Activated T-helper 17 cell treated with anti-CD3 and anti-CD28 coated beads, Interleukin-2, amount 50 U/mL, for 72 hours (primary cell): ENCODE measurements at regions not wholly inside any gene's neighbourhood (a gene's known extent, or its start where the extent isn't known, plus 50 kb on each side); places are given as distances from the start of the nearest gene placed in this dataset.

Experiments
- ATAC-seq: fragments of 150-1000 bp; cut with Tn5 transposase; replicated peaks from 2 replicates; pipeline ENCODE4 v1.10.0; 2021; ENCODE audit warnings: mild to moderate bottlenecking, moderate library complexity
- H3K27ac Mint-ChIP-seq: one replicate; pipeline ENCODE4 v1.8.0; 2022; ENCODE audit warnings: mixed read lengths
- H3K27me3 Mint-ChIP-seq: one replicate; pipeline ENCODE4 v1.8.0; 2022; ENCODE audit warnings: mixed read lengths
- H3K36me3 Mint-ChIP-seq: one replicate; pipeline ENCODE4 v1.8.0; 2022; ENCODE audit warnings: low read depth, mild to moderate bottlenecking, mixed read lengths
- H3K4me1 Mint-ChIP-seq: one replicate; pipeline ENCODE4 v1.8.0; 2022; ENCODE audit warnings: mixed read lengths
- H3K4me3 Mint-ChIP-seq: one replicate; pipeline ENCODE4 v1.8.0; 2022; ENCODE audit warnings: mild to moderate bottlenecking, mixed read lengths
- H3K9me3 Mint-ChIP-seq: one replicate; pipeline ENCODE4 v1.8.0; 2022; ENCODE audit warnings: mixed read lengths

- ATAC-seq = no peak
- no peak overlapping the region for H3K4me3 Mint-ChIP-seq
- peaks cover 3% of the 10 kb centered on the region for H3K27me3 Mint-ChIP-seq
- H3K27ac Mint-ChIP-seq = no peak overlapping the region
- H3K9me3 Mint-ChIP-seq = no peaks in the 10 kb centered on the region
- no peaks in the 10 kb centered on the region for H3K36me3 Mint-ChIP-seq
- H3K4me1 Mint-ChIP-seq = no peaks in the 10 kb centered on the region
Observed at GRCh38 chr18:986552-986951, 81.9 kb downstream of the ADCYAP1 start.

- Mint-ChIP-seq H3K4me1 (no peaks in the 10 kb centered on the region), H3K4me3 (no peak overlapping the region), H3K36me3 (no peaks in the 10 kb centered on the region), H3K27me3 (peaks cover 3% of the 10 kb centered on the region), H3K27ac (no peak overlapping the region), H3K9me3 (no peaks in the 10 kb centered on the region)
- no peak for ATAC-seq
Observed at GRCh38 chr18:987325-988186, 82.9 kb downstream of the ADCYAP1 start.

GRCh38 chr18:989425-989824, 84.8 kb downstream of the ADCYAP1 start:
- no peaks in the 10 kb centered on the region for H3K36me3 Mint-ChIP-seq
- H3K4me1 Mint-ChIP-seq = no peaks in the 10 kb centered on the region
- peaks cover 5% of the 10 kb centered on the region for H3K27me3 Mint-ChIP-seq
- peaks cover 2% of the 10 kb centered on the region for H3K9me3 Mint-ChIP-seq
- H3K4me3 Mint-ChIP-seq = no peak overlapping the region
- ATAC-seq = no peak
- H3K27ac Mint-ChIP-seq = no peak overlapping the region

DNA sequence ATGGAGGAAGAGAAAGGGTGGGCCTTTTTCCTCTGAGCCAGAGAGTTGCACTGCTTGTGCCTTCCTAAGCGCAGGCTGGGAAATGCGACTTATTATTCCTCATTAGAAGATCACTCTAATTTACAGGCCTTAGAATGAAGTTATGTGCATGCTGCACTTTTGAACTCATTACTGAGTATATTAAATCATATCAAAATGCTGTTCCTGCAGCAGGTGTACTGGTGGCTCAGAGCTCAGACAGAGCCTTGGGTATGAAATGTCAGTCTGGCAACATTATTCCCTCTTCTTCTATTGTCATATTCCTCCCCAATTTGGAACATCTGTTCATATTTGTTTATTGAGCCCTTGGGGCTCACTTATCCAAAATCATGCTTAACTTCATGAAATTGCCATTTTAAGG, 85.5 kb downstream of the ADCYAP1 start:
- Mint-ChIP-seq H3K4me1 (no peaks in the 10 kb centered on the region), H3K4me3 (no peak overlapping the region), H3K9me3 (peaks cover 6% of the 10 kb centered on the region), H3K36me3 (no peaks in the 10 kb centered on the region), H3K27ac (no peak overlapping the region), H3K27me3 (peaks cover 8% of the 10 kb centered on the region)
- no peak for ATAC-seq

DNA sequence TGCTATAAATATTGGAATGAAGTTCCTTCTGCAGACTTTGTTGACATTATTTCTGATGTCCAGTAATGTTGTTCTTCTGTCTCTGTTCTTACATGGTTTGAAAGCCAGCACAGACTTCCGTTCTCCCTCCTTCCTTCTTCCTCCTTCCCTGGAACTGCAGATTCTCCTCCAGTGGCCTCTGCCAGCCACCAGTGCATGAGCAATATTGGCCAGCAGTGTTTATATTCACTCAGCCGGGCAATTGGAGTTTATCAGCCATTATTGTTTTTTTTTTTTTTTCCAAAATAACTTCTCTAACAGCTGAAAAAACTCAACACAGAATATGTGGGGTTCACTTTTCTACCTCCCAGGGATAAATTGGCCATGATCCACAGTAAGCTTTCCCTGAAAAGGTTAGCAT, 86.8 kb downstream of the ADCYAP1 start:
- Mint-ChIP-seq H3K4me3 (no peak overlapping the region), H3K27me3 (peaks cover 8% of the 10 kb centered on the region), H3K4me1 (no peaks in the 10 kb centered on the region), H3K9me3 (peaks cover 6% of the 10 kb centered on the region), H3K27ac (no peak overlapping the region), H3K36me3 (no peaks in the 10 kb centered on the region)
- ATAC-seq = no peak

- Mint-ChIP-seq H3K36me3 (no peaks in the 10 kb centered on the region), H3K27ac (no peak overlapping the region), H3K27me3 (peaks cover 11% of the 10 kb centered on the region), H3K4me3 (no peak overlapping the region), H3K9me3 (peaks cover 10% of the 10 kb centered on the region), H3K4me1 (no peaks in the 10 kb centered on the region)
- no peak for ATAC-seq
Observed at GRCh38 chr18:993560-993959, 88.9 kb downstream of the ADCYAP1 start.

DNA sequence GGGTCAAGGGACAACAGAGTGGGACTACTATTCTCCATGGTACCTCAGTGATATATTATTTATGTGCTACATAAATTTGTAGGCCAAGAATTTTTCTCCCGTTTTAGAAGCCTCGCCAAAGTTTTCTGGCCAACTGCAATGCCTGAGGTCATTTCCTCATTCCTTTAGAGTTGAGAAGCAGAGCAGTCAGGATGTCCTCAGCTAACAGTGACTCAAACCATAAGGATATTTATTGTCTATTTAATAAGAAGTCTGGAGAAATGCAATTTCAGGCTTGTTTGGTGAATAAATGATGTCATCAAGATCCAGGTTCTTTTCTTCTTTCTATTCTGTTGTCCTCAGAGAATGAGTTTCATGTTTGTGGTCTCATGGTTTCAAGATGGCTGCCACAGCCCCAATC, 91.0 kb downstream of the ADCYAP1 start:
- Mint-ChIP-seq H3K27ac (no peak overlapping the region), H3K4me1 (no peaks in the 10 kb centered on the region), H3K4me3 (no peak overlapping the region), H3K36me3 (no peaks in the 10 kb centered on the region), H3K27me3 (peaks cover 8% of the 10 kb centered on the region), H3K9me3 (peaks cover 10% of the 10 kb centered on the region)
- no peak for ATAC-seq

- H3K9me3 Mint-ChIP-seq = peaks cover 10% of the 10 kb centered on the region
- no peak overlapping the region for H3K27ac Mint-ChIP-seq
- no peaks in the 10 kb centered on the region for H3K4me1 Mint-ChIP-seq
- ATAC-seq = no peak
- peaks cover 10% of the 10 kb centered on the region for H3K27me3 Mint-ChIP-seq
- H3K4me3 Mint-ChIP-seq = no peak overlapping the region
- H3K36me3 Mint-ChIP-seq = no peaks in the 10 kb centered on the region
Observed at GRCh38 chr18:997499-997898, 92.8 kb downstream of the ADCYAP1 start.

- Mint-ChIP-seq H3K27ac (no peak overlapping the region), H3K4me3 (no peak overlapping the region), H3K27me3 (peaks cover 10% of the 10 kb centered on the region), H3K9me3 (peaks cover 14% of the 10 kb centered on the region), H3K4me1 (no peaks in the 10 kb centered on the region), H3K36me3 (no peaks in the 10 kb centered on the region)
- no peak for ATAC-seq
Observed at GRCh38 chr18:998936-999335, 94.3 kb downstream of the ADCYAP1 start.

DNA sequence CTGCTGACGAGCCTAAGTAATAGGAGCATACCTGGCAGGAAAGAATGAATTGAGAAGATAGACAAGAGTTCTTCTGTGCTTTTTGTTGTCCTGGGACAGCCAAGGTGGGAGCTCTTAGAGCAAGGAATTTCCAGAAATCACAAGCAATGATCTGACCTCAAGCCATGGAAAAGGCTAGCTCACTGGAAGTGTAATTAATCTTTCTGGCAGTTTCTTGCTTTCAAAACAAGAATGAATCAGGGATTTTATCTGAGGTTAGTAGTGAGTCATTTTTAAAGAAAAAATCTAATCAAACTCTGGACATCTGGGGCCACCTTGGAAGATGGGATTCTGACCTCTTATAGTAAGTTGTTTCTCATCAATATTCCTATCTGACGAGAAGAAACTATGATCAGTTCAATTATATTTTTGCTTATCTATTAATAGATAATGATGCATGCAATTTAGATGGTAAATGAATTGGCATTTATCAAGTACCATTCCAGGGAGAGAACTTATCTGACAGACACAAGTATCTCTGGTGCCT, 98.0 kb downstream of the ADCYAP1 start:
- no peak for ATAC-seq
- Mint-ChIP-seq H3K4me1 (no peaks in the 10 kb centered on the region), H3K36me3 (no peaks in the 10 kb centered on the region), H3K27ac (no peak overlapping the region), H3K27me3 (peaks cover 3% of the 10 kb centered on the region), H3K4me3 (no peak overlapping the region), H3K9me3 (peaks cover 8% of the 10 kb centered on the region)

DNA sequence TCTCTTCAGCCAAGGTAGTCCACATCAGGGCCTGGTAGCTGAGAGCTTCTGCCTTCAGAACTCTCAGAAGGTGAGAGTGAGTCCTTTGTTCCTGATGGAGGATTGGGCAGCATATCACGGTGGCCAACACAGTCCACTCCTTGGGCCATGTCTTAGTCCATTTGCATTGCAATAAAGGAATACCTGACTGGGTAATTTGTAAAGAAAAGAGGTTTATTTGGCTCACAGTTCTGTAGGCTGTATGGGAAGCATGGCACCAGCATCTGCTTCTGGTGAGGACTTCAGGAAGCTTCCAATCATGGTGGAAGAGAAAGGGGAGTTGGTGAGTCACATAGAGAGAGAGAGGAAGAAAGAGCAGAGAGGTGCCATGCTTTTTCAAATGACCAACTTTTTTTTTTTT, 98.8 kb downstream of the ADCYAP1 start:
- H3K4me3 Mint-ChIP-seq = no peak overlapping the region
- peaks cover 8% of the 10 kb centered on the region for H3K9me3 Mint-ChIP-seq
- no peaks in the 10 kb centered on the region for H3K4me1 Mint-ChIP-seq
- H3K27me3 Mint-ChIP-seq = peaks cover 3% of the 10 kb centered on the region
- no peaks in the 10 kb centered on the region for H3K36me3 Mint-ChIP-seq
- no peak for ATAC-seq
- no peak overlapping the region for H3K27ac Mint-ChIP-seq

GRCh38 chr18:1006304-1006703, 101.6 kb downstream of the ADCYAP1 start:
- H3K4me1 Mint-ChIP-seq = no peaks in the 10 kb centered on the region
- H3K9me3 Mint-ChIP-seq = peaks cover 8% of the 10 kb centered on the region
- H3K27ac Mint-ChIP-seq = no peak overlapping the region
- H3K36me3 Mint-ChIP-seq = no peaks in the 10 kb centered on the region
- H3K4me3 Mint-ChIP-seq = no peak overlapping the region
- ATAC-seq = no peak
- no peaks in the 10 kb centered on the region for H3K27me3 Mint-ChIP-seq

GRCh38 chr18:1006965-1007364, 102.3 kb downstream of the ADCYAP1 start:
- no peak for ATAC-seq
- peaks cover 8% of the 10 kb centered on the region for H3K9me3 Mint-ChIP-seq
- H3K27ac Mint-ChIP-seq = no peak overlapping the region
- no peaks in the 10 kb centered on the region for H3K27me3 Mint-ChIP-seq
- H3K36me3 Mint-ChIP-seq = no peaks in the 10 kb centered on the region
- no peak overlapping the region for H3K4me3 Mint-ChIP-seq
- H3K4me1 Mint-ChIP-seq = no peaks in the 10 kb centered on the region

GRCh38 chr18:1011349-1011748, 106.7 kb downstream of the ADCYAP1 start:
- H3K4me3 Mint-ChIP-seq = no peak overlapping the region
- no peaks in the 10 kb centered on the region for H3K9me3 Mint-ChIP-seq
- no peaks in the 10 kb centered on the region for H3K4me1 Mint-ChIP-seq
- no peak overlapping the region for H3K27ac Mint-ChIP-seq
- H3K27me3 Mint-ChIP-seq = no peaks in the 10 kb centered on the region
- no peak for ATAC-seq
- no peaks in the 10 kb centered on the region for H3K36me3 Mint-ChIP-seq

DNA sequence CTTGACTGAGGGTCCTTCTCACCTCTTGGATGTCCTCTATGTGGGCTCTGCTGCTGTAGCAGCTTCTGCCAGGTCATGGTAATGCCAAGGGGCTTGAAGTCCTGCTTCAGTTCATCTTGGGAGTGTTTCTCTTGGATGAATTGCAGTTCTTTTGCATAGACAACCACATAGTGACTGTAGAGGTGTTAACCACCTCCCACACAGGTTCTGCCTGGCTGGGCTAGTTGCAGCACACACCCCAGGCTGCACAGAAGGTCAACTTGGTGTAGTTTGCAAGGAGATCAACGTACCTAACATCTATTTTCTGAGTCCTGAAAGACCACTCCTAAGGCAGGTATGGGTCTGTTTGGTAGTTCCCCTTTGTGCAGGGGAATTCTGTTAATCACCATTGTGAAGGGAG, 108.1 kb downstream of the ADCYAP1 start:
- no peaks in the 10 kb centered on the region for H3K27me3 Mint-ChIP-seq
- no peak for ATAC-seq
- no peaks in the 10 kb centered on the region for H3K9me3 Mint-ChIP-seq

More for the DNA sequence above, 108.1 kb downstream of the ADCYAP1 start:
- H3K4me1 Mint-ChIP-seq = no peaks in the 10 kb centered on the region
- no peak overlapping the region for H3K27ac Mint-ChIP-seq
- H3K4me3 Mint-ChIP-seq = no peak overlapping the region
- no peaks in the 10 kb centered on the region for H3K36me3 Mint-ChIP-seq
